Esophagus squamous epithelium (tissue), 5 donors: ENCODE measurements at regions not wholly inside any gene's neighbourhood (a gene's known extent, or its start where the extent isn't known, plus 50 kb on each side); places are given as distances from the start of the nearest gene placed in this dataset.

Source experiments
- DNase-seq: peaks from one replicate; lab custom pipeline; 2025; lab: John Stamatoyannopoulos, UW
- H3K27ac ChIP-seq, 4 donors: fragments of 200-600 bp; sonication (generic); one replicate each; pipeline ENCODE4 v1.5.1; 2016 to 2019; ENCODE audit warnings: mild to moderate bottlenecking in 1 of 4
- H3K27me3 ChIP-seq, 4 donors: fragments of 200-600 bp; sonication (generic); 1 replicate in 3 of 4; 2 replicates in 1 of 4; pipeline versions ENCODE4 v1.5.1 to v1.6.0; 2017 to 2021; ENCODE audit warnings: antibody characterized with exemption in 1 of 4
- H3K36me3 ChIP-seq, 3 donors: fragments of 200-600 bp; sonication (generic); one replicate each; pipeline ENCODE4 v1.5.1; 2016 to 2019
- H3K4me1 ChIP-seq, 3 donors: fragments of 200-600 bp; sonication (generic); one replicate each; pipeline ENCODE4 v1.5.1; 2017 to 2019
- H3K4me3 ChIP-seq, 4 donors: fragments of 200-600 bp; sonication (generic); 1 replicate in 3 of 4; 2 replicates in 1 of 4; pipeline ENCODE4 v1.5.1; 2016 to 2019; ENCODE audit warnings: mild to moderate bottlenecking in 2 of 4, moderate library complexity in 1 of 4
- H3K9me3 ChIP-seq, 3 donors: fragments of 200-600 bp; sonication (generic); one replicate each; pipeline ENCODE4 v1.5.1; 2016 to 2019
- POLR2A ChIP-seq, 4 donors: fragments of 450-650 bp; IDR thresholded peaks; one replicate each; pipeline ENCODE4 v1.6.1; 2017; ENCODE audit warnings: antibody characterized with exemption in 4 of 4, mild to moderate bottlenecking in 4 of 4, moderate library complexity in 3 of 4
- WGBS, 2 donors: methylation state at CpG; one replicate each; pipeline ENCODE4 v1.1.5; 2018; 5-methylcytosine and 5-hydroxymethylcytosine counted together
- intact Hi-C: fragments of 100-400 bp; cut with DNase I; formaldehyde crosslinking; loops from one replicate; pipeline ENCODE4 v1.15.0; 2022
- TF ChIP-seq, protein P1 (sequence below), 6 experiments: fragments of 450-650 bp in 4 of 6; fragments of 200-600 bp in 2 of 6; sonication (generic) in 2 of 6; IDR thresholded peaks; one replicate each; pipeline ENCODE4 v1.5.1; 2016 to 2019; ENCODE audit warnings: antibody characterized with exemption in 6 of 6, mild to moderate bottlenecking in 4 of 6, moderate library complexity in 4 of 6
- donor health status: DM: yes; HTN: yes; CAD: no.

DNA sequence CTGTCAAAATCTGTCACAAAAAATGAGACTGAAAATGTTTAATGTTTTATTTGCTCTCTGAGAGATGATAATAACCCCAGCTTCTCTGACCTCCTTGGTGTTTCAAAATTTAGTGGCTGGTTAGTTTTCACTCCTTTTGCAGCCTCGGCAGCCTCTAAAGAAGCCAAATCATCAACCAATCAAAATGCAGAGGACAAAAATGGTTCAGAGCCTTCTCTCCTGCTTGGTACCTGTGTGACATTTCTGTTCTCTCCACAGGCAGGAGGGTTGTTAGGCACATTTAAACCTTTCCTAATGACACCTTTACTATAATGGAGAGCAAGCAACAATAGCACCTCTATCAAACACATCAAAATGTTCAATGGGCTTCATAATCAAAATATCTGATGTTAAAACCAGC lies 375.5 kb downstream of the HACE1 start:
- Histone ChIP-seq H3K4me3 (no peak overlapping the region), H3K27me3 (no peaks in the 10 kb centered on the region), H3K9me3 (no peaks in the 10 kb centered on the region), H3K4me1 (no peaks in the 10 kb centered on the region), H3K27ac (no peak overlapping the region), H3K36me3 (no peaks in the 10 kb centered on the region)
- intact Hi-C loops = no loop called here
- 31 to 33% methylated on average over 1 of the region's 1 CpG for WGBS, 2 donors
- no peak for TF ChIP-seq POLR2A (IDR thresholded peaks at IDR 0.05)
- TF ChIP-seq, protein P1, sequence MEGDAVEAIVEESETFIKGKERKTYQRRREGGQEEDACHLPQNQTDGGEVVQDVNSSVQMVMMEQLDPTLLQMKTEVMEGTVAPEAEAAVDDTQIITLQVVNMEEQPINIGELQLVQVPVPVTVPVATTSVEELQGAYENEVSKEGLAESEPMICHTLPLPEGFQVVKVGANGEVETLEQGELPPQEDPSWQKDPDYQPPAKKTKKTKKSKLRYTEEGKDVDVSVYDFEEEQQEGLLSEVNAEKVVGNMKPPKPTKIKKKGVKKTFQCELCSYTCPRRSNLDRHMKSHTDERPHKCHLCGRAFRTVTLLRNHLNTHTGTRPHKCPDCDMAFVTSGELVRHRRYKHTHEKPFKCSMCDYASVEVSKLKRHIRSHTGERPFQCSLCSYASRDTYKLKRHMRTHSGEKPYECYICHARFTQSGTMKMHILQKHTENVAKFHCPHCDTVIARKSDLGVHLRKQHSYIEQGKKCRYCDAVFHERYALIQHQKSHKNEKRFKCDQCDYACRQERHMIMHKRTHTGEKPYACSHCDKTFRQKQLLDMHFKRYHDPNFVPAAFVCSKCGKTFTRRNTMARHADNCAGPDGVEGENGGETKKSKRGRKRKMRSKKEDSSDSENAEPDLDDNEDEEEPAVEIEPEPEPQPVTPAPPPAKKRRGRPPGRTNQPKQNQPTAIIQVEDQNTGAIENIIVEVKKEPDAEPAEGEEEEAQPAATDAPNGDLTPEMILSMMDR (IDR thresholded peaks at IDR 0.05) = no peak
- DNase-seq = no peak

DNA sequence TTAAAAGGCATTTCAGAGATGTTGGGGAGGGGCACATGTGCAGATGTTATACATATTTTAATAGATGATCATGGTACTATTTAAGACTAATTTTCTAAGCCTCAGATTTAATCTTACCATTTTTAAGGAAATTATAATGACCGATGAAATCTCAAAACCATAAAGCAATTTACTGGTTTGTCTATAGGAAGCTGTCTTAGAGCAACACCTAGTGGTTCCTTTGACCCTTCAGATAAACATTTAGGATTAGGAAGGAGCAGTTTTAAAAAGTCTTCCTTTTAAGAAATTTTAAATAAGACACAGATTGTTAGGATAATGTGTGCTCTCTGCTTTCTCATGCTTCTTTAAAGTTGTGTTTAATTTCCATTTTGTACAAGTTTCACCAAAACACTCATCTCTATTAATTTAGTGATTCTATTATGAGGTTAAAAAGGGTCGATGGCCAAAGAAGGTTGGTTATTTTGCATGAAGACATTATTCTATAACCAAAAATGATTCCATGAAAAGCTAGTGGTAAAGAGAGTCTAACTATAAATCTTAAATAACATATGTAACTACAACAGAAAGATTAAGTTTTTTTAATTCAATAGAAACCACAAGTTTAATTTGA lies 376.4 kb downstream of the HACE1 start:
- TF ChIP-seq, protein P1 (IDR thresholded peaks at IDR 0.05) = peak in 1 of 6 experiments; percentile 11
- no peak for TF ChIP-seq POLR2A (IDR thresholded peaks at IDR 0.05)
- intact Hi-C loops = no loop called here
- no peaks in the 10 kb centered on the region for H3K27me3 ChIP-seq
- no peaks in the 10 kb centered on the region for H3K4me1 ChIP-seq
- no peaks in the 10 kb centered on the region for H3K36me3 ChIP-seq
- 12 to 21% methylated on average over 2 of the region's 2 CpGs for WGBS, 2 donors
- H3K9me3 ChIP-seq = no peaks in the 10 kb centered on the region
- H3K27ac ChIP-seq = no peak overlapping the region
- H3K4me3 ChIP-seq = no peak overlapping the region
- DNase-seq = no peak

DNA sequence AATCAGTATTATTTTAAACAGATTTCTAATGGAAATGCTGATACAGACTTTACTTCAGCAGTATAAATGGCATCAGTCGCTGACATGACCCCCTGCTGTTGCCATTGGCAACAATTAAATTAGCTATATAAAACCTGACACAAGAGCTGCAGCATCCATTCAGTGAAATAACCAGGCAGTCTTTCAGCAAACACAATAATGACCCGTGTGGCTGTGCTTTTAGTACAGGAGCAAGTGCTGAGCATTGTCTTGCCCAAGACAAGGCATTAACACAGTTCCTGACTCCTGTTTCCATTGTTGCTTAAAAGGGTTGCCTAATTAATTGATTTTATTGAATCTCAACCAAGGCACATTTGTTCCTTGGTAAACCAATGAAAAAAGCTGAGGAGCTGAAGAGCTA lies 382.1 kb downstream of the HACE1 start:
- H3K9me3 ChIP-seq = no peaks in the 10 kb centered on the region
- WGBS, 2 donors = 49 to 56% methylated on average over 2 of the region's 2 CpGs
- no peaks in the 10 kb centered on the region for H3K36me3 ChIP-seq
- no peaks in the 10 kb centered on the region for H3K4me1 ChIP-seq
- DNase-seq = no peak
- intact Hi-C loops = no loop called here
- no peak overlapping the region for H3K27ac ChIP-seq
- H3K27me3 ChIP-seq = no peaks in the 10 kb centered on the region
- H3K4me3 ChIP-seq = no peak overlapping the region
- TF ChIP-seq, protein P1 (IDR thresholded peaks at IDR 0.05) = no peak
- no peak for TF ChIP-seq POLR2A (IDR thresholded peaks at IDR 0.05)

DNA sequence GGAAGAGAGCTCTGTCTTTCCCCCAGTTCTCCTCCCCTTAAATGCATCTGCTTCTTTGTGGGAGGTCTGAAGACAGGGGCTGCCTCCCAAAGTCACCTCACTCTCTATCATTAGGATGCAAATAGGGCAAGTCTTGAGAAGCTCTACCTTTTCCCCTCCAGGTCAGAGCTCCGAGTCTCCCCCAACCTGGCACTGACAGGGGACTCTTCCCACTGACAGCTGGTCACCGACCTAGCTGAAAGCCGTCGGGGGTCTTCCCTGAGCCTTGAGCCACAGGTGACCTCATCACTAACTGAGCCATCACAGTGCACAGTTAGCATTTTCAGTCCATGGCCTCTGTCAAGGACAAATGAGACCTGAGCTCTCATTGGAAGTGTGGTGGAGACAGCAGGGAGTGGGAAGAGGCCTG lies 386.7 kb downstream of the HACE1 start:
- intact Hi-C loops = no loop called here
- Histone ChIP-seq H3K36me3 (no peaks in the 10 kb centered on the region), H3K4me3 (no peak overlapping the region), H3K27me3 (no peaks in the 10 kb centered on the region), H3K9me3 (no peaks in the 10 kb centered on the region), H3K27ac (no peak overlapping the region), H3K4me1 (no peaks in the 10 kb centered on the region)
- TF ChIP-seq, protein P1 (IDR thresholded peaks at IDR 0.05) = no peak
- TF ChIP-seq POLR2A (IDR thresholded peaks at IDR 0.05) = no peak
- 50 to 60% methylated on average over 2 to 4 of the region's 4 CpGs for whole genome bisulfite sequencing, 2 donors
- DNase-seq = no peak

DNA sequence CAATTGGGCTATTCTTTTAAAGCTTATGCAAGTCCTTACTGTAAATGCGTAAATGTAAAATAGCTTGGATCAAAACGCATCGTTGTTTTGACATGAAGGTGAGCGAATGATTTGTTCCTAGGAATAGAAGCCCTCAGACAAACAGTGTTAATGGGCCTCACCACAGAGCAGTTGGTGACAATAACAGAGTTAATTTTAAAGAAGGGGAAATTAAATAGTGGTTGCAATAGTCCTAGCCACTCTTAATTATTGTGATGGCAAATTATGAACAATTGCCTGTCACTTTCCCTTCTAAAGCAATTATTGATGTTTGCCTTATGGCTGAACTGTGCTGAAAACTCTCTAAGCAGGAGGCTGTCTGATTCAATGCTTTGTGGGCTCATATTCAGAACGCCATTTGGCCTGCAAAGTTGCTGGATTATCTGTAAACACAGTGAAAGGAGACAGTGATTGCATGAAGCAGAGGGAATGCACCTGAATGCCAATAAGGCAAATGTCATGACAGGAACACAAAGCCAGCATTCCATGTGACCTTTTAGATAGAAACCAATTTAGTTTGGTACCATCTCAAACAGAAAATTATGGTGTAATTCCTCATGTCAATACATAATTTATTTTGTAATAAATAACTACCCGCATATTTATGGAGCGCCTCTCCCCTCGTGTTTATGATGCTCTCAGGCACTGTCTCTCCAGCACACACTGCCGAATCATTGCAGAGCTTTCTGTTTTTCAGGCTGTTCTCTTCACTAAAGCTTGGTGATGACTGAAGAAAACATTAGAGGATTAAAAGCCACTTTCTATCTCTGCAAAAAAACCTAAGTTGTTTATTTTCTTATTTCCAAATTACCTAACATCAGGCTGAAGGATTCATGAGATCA lies 387.5 kb downstream of the HACE1 start:
- H3K27ac ChIP-seq = no peak overlapping the region
- no peak overlapping the region for H3K4me3 ChIP-seq
- 45 to 57% methylated on average over 9 of the region's 9 CpGs for WGBS, 2 donors
- no peaks in the 10 kb centered on the region for H3K36me3 ChIP-seq
- no peak for DNase-seq
- no peaks in the 10 kb centered on the region for H3K9me3 ChIP-seq
- intact Hi-C loops = no loop called here
- no peaks in the 10 kb centered on the region for H3K27me3 ChIP-seq
- H3K4me1 ChIP-seq = no peaks in the 10 kb centered on the region
- TF ChIP-seq, protein P1 (IDR thresholded peaks at IDR 0.05) = no peak
- no peak for TF ChIP-seq POLR2A (IDR thresholded peaks at IDR 0.05)
